Panc1 (cell line): ENCODE measurements at regions not wholly inside any gene's neighbourhood (a gene's known extent, or its start where the extent isn't known, plus 50 kb on each side); places are given as distances from the start of the nearest gene placed in this dataset.

ENCODE experiments used
- CTCF ChIP-seq: fragments of 450-650 bp; IDR thresholded peaks from 2 replicates; pipeline ENCODE4 v1.5.1; 2017; ENCODE audit warnings: mild to moderate bottlenecking
- SIN3A ChIP-seq: IDR thresholded peaks from 2 replicates; pipeline ENCODE4 v1.6.1; 2012; ENCODE audit warnings: low read depth, mild to moderate bottlenecking, low read length, moderate library complexity, borderline replicate concordance; ENCODE audit not compliant: insufficient read depth

- TF ChIP-seq SIN3A (no peak), CTCF (no peak)
These were observed 108.1 kb upstream of the SP8 start for GRCh38 chr7:20894806-20895205.
